ENCODE measurements at regions not wholly inside any gene's neighbourhood (a gene's known extent, or its start where the extent isn't known, plus 50 kb on each side); places are given as distances from the start of the nearest gene placed in this dataset.

DNA sequence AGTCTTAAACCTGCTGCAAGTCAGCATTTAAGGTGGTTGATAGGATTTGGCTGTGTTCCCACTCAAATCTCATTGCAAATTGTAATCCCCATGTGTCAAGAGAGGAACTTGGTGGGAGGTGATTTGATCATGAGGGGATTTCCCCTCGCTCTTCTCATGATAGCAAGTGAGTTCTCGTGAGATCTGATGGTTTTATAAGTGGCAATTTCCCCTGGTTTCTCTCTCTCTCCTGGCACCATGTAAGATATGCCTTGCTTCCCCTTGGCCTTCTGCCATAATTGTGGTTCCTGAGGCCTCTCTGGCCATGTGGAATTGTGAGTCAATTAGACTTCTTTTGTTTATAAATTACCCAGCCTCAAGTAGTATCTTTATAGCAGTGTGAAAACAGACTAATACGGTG, 84.3 kb upstream of the SMC2 start:
- intact Hi-C loops (cut with micrococcal nuclease): no loop called here
- DNase-seq (ENCODE audit: low spot score): no peak
- no peak overlapping the region for H3K4me3 Mint-ChIP-seq (ENCODE audit: low read depth)
- no peaks in the 10 kb centered on the region for H3K4me1 Mint-ChIP-seq (ENCODE audit: low read depth)
- no peaks in the 10 kb centered on the region for H3K27me3 Mint-ChIP-seq (ENCODE audit: low read depth)
- H3K27ac Mint-ChIP-seq: no peak overlapping the region
- no peaks in the 10 kb centered on the region for H3K9me3 Mint-ChIP-seq
- H3K36me3 Mint-ChIP-seq (ENCODE audit: low read depth): no peaks in the 10 kb centered on the region

GRCh38 chr9:104022083-104022482, 72.0 kb upstream of the SMC2 start:
- Mint-ChIP-seq H3K9me3 (no peaks in the 10 kb centered on the region), H3K4me1 (ENCODE audit: low read depth) (no peaks in the 10 kb centered on the region), H3K27me3 (ENCODE audit: low read depth) (no peaks in the 10 kb centered on the region), H3K36me3 (ENCODE audit: low read depth) (no peaks in the 10 kb centered on the region), H3K27ac (no peak overlapping the region), H3K4me3 (ENCODE audit: low read depth) (no peak overlapping the region)
- DNase-seq (ENCODE audit: low spot score): no peak
- intact Hi-C loops (cut with micrococcal nuclease): no loop called here

DNA sequence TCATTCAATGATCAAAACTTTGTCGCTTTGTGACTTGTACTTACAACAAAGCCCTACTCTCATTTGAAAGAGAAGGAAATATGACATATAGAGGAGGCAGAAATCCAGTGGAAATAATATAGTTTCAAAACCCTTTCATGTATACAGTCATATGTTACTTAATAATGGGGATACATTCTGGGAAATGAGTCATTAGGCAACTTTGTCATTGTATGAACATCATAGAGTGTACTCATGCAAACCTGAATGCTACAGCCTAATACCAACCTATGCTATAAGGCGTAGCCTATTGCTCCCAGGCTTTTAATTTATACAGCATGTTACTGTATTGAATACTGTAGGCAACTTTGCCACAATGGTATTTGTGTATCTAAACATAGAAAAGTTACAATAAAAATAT, 69.0 kb upstream of the SMC2 start:
- intact Hi-C loops (cut with micrococcal nuclease): no loop called here
- no peak overlapping the region for H3K27ac Mint-ChIP-seq
- no peaks in the 10 kb centered on the region for H3K36me3 Mint-ChIP-seq (ENCODE audit: low read depth)

GRCh38 chr9:104025945-104026344, 68.2 kb upstream of the SMC2 start:
- peaks cover 11% of the 10 kb centered on the region for H3K4me1 Mint-ChIP-seq (ENCODE audit: low read depth)
- intact Hi-C loops (cut with micrococcal nuclease): no loop called here
- no peak overlapping the region for H3K27ac Mint-ChIP-seq
- DNase-seq (ENCODE audit: low spot score): no peak
- no peak overlapping the region for H3K4me3 Mint-ChIP-seq (ENCODE audit: low read depth)
- no peaks in the 10 kb centered on the region for H3K9me3 Mint-ChIP-seq
- H3K36me3 Mint-ChIP-seq (ENCODE audit: low read depth): no peaks in the 10 kb centered on the region
- H3K27me3 Mint-ChIP-seq (ENCODE audit: low read depth): no peaks in the 10 kb centered on the region

More for the DNA sequence above, 69.0 kb upstream of the SMC2 start:
- DNase-seq (ENCODE audit: low spot score): no peak
- H3K4me1 Mint-ChIP-seq (ENCODE audit: low read depth): peaks cover 11% of the 10 kb centered on the region
- no peaks in the 10 kb centered on the region for H3K9me3 Mint-ChIP-seq
- H3K27me3 Mint-ChIP-seq (ENCODE audit: low read depth): no peaks in the 10 kb centered on the region
- no peak overlapping the region for H3K4me3 Mint-ChIP-seq (ENCODE audit: low read depth)

- H3K9me3 Mint-ChIP-seq: no peaks in the 10 kb centered on the region
- H3K27ac Mint-ChIP-seq: no peak overlapping the region
- H3K4me1 Mint-ChIP-seq (ENCODE audit: low read depth): peaks cover 11% of the 10 kb centered on the region
- DNase-seq (ENCODE audit: low spot score): no peak
- no peak overlapping the region for H3K4me3 Mint-ChIP-seq (ENCODE audit: low read depth)
- intact Hi-C loops (cut with micrococcal nuclease): no loop called here
- H3K36me3 Mint-ChIP-seq (ENCODE audit: low read depth): no peaks in the 10 kb centered on the region
- H3K27me3 Mint-ChIP-seq (ENCODE audit: low read depth): no peaks in the 10 kb centered on the region
Observed at GRCh38 chr9:104027295-104027694, 66.8 kb upstream of the SMC2 start.

GRCh38 chr9:104028827-104029226, 65.3 kb upstream of the SMC2 start:
- no peaks in the 10 kb centered on the region for H3K36me3 Mint-ChIP-seq (ENCODE audit: low read depth)
- H3K4me3 Mint-ChIP-seq (ENCODE audit: low read depth): no peak overlapping the region
- H3K27me3 Mint-ChIP-seq (ENCODE audit: low read depth): no peaks in the 10 kb centered on the region
- H3K27ac Mint-ChIP-seq: no peak overlapping the region
- intact Hi-C loops (cut with micrococcal nuclease): no loop called here
- DNase-seq (ENCODE audit: low spot score): no peak
- H3K9me3 Mint-ChIP-seq: no peaks in the 10 kb centered on the region
- H3K4me1 Mint-ChIP-seq (ENCODE audit: low read depth): peaks cover 11% of the 10 kb centered on the region
